NCI-H524 (cell line): ENCODE measurements at regions not wholly inside any gene's neighbourhood (a gene's known extent, or its start where the extent isn't known, plus 50 kb on each side); places are given as distances from the start of the nearest gene placed in this dataset.
"Not testable (repeated sequence)": the region's sequence is repeated elsewhere in the genome, so short reads cannot be mapped to it uniquely, and the experiment has no call there.

Experiments used
- DNase-seq, 2 experiments: peaks; one replicate each; lab custom pipeline; 2025; lab: John Stamatoyannopoulos, UW

DNA sequence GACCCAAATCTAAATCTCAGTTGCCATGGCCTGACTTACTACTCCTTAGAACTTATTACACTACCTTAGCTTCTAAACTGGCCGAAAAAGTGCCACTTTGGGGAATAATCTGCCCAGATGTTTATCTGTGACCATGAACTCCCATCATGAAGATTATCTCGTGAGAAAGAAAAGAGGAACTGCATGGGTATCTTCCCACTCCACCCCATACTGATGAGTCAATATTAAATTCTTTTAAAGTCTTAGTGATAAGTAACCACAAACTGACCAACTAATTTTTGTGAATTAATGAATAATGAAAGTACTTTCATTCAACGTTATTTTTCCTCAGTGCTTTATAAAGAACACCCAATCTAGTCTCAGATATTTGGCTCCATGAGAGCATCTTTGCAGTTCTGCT lies 493.5 kb downstream of the EBF1 start:
- no peak for DNase-seq

DNA sequence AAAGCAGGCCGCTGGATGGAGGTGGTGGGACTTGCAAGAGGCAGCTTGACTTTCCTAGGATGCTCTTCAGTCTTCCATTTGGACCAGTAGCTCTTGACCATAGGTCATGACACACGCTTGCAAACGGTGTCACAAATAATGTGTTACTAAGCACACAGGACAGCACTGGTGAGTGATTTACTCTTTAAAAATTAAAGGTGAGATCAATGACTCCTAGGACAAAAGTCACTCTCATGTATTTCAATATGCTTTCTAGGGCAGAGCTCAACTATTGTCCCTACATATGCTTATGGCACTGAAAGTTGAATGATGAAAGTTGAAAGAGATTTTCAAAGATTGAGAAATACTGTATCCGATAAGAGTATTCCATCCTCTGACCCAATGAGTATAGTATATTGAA lies 496.7 kb downstream of the EBF1 start:
- DNase-seq, result no peak

DNA sequence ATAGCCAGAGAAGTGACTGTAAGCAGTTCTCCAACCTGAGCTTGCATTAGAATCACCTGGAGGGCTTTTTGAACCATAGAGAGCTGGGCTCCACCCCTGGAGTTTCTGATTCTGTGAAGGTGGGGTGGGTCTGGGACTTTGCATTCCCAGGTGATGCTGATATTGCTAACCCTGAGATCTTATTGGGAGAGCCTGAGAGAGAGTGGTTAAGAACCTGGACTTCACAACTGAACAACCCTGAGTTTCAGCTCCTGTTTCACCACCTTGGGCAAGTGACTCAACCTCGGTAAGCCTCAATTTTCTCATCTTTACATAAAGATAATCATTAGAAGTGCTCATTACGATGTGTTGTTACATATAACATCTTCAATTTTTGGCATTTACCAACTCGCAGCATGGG lies 498.6 kb downstream of the EBF1 start:
- DNase-seq, result no peak

DNA sequence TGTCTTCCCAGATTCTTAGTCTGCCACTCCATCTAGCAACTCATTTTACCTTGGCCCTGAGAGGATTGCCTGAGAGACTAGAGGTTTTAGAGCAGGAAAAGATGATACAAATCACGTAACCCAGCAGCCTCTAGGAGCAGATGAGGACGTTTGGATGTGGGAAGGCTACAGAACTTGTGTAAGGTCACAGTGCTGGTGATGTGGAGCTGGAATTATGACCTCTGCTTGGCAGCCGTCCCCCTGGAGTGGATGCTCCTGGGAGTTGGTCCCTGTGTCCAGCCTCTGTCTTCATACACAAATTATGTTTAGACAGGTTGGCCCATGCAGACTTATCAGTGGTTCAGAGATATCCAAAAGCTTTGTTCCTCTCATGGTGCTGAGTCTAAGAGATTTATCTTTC lies 499.0 kb downstream of the EBF1 start:
- DNase-seq, result no peak

DNA sequence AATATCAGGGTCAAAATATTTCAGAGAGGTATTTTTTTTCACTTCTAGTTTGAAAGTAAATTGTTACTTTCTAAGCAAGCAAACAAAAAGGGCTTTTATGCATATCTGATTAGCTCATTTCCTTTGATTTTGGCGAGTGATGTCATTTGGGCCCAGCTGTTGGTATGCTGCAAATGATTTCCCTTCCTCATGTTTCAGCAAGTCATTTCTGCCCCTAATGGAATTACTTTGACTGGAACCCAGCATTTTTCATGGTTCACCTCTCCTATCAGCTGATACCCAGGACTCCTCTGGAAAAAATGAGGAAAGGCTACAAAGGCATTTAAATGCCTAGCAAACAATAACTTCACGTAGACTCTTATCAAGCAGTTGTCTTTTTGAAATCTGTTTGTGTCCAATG lies 500.6 kb downstream of the EBF1 start:
- DNase-seq, result no peak

DNA sequence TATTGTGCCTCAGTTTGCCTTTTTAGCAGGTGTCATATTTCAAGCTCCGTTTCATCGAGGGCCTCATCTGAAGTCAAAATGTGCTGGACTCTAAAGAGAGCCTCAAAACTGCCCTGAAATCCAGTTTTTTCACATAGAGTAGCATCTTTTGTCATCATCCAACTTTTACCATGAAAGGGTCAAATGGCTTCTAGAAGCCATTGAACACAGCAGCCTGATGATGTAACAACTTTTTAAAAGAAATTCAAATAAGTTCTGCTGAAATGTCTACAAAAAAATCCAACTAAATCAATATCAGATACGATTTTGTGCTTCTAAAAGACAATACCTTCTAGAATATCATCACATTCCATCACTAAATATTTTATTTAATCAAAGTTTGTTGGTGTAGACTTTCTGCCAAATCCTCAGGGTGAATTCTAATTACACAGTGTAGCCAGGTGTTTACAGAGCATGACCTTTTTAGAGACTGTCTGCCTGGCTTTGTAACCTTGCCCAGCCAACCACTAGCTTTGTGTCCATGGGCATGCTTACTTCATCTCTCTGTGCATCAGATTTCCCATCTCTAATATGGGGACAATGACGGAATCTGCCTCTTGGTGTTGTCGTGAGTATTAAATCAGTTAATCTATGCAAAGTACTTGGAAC lies 505.0 kb downstream of the EBF1 start:
- peak; percentile 4 to 41 for DNase-seq

DNA sequence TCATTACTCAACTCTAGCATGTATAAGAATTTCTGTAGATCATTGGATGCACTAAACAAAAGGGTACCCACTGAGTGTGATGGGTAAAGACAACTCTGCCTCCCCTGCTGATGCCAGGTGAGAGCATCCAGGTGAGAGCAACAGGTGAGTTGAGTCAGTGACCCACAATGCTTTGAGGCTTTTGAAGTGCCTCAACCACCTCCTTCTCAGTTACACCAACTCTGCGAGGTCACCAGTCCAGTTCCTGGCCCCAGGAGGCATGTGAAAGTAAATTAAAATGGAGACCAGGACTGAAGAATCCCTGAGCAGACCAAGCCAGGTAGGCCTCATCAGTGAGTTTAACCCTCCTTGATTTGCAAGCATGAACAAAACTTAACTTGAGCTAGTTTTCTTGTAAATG lies 505.8 kb downstream of the EBF1 start:
- DNase-seq, result no peak

DNA sequence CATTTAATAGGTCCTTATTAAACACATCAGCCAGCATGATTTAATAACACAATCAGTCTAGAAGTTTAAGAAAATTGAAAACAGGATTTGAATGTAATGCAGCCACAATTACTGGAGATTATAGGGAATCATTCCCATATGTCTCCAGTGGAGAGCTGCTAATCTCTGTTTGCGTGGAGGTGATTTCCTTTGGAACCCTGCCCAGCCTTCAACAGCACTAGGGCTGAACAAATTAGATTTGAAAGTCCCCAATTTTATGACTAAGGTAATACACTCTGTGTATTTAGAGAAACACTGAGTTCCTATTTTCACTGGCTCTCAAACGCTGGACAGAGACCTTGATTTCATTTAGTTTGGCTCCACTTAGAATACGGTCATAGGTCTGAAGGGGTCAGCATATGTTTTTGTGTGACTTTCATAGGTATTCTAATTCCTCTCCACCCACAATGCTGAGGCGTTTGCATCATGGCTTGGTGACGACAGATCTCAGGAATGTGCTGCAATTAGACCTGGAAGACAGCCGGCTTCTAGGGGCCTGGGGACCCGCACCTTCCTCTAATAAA lies 508.3 kb downstream of the EBF1 start:
- DNase-seq, result peak; percentile 52 to 84

DNA sequence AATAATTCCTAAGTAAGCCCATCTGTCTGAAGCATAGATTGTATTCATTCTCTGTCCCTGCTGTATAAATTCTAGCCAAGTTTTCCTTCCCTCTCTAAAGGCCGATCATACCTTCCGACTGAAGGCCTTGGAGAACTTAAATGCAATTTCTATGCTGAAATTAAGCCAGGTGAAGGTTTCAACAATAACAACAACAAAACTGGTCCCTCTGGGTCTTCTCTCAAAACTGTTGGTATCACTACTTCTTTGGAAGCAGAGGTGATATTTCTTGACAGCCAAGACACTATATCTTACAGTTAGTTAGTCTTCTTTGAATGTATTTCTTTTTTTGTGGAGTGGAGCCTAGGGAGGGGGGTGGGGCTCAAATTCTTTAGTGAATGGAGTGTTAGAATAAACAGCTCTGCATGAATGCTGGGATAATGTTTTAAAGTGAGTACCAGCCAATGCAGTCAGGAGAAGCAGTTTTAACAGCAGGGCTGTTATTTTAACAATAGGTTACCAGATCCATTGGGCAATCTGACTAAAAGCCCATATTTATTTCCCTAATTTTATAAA lies 508.9 kb downstream of the EBF1 start:
- DNase-seq, result no peak

DNA sequence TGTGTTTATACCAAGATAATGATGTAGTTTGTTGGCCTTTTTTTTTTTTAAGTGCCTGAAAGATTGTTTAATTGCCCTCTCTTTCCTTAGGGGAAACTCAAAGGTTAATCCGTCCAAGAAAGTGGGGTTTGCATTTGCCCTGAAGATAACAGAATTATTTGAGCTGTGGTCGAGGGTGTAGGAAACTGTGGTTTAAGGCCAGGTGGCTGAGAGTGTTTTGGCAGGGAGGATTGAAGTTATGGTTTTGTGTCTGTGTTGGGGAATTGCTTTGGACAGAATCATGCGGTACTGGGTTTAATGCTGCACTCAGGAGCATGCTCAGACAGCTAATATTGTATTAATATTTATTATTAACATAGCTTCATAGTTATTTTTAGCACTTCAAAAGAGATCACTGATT lies 509.8 kb downstream of the EBF1 start:
- no peak for DNase-seq

DNA sequence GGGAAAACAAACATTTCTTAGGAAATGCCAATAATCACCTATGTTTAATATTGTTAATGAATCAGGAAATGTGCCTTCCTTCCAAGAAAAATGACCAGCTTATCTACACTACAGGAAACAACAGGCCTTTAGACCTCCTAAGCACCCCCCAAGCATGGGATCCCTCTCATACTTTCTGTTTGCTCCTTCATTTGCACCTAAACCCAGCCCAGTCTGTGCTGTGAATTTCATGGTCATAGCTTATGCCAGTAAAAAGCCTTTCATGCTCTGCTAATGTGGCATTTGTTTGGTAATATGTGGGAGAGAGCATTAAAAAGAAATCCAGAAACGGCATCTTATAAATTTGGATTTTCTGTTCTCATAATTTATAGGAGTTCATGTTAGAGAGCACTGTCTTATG lies 511.1 kb downstream of the EBF1 start:
- no peak for DNase-seq

DNA sequence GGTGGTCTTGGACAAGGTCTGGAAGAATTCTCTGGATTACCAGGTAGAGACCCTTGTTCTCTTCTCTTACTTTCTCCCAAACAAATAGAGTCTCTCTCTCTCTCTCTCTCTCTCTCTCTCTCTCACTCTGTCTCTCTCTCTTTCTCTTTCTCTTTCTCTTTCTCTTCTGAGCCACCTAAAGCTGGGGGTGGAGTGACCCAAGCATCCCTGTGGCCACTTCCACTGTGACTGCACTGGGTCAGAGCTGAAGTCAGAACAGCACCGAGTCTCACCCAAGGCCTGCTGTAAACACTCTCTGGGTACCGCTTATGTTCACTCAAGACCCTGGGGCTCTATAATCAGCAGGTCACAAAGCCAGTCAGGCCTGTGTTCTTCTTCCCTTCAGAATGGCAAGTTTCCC lies 513.7 kb downstream of the EBF1 start:
- DNase-seq, result no peak

DNA sequence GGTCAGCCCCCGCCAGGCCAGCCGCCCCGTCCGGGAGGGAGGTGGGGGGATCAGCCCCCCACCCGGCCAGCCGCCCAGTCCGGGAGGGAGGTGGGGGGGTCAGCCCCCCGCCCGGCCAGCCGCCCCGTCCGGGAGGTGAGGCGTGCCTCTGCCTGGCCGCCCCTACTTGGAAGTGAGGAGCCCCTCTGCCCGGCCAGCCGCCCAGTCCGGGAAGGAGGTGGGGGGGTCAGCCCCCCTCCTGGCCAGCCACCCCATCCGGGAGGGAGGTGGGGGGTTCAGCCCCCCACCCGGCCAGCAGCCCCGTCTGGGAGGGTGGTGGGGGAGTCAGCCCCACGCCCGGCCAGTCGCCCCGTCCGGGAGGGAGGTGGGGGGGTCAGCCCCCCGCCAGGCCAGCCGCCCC lies 517.0 kb downstream of the EBF1 start:
- DNase-seq, result not testable (repeated sequence)

DNA sequence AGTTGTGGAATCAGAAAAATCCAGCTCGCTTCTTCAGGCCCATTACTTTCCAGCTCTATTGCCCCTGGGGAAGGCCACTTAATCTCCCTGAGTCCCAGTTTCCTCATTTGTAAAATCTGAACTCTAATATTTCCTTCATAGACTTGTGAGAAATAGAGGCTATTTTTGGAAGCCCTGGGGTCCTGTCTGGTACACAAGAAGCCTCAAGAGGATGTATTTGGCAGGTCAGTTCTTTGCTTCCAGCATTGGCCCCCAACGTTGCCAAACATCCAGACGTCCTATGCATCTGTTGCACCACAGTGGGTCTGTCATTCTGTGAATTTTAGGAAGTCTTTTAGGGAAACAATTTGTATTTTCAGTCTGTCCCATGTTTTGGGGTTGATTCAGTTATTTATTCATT lies 525.9 kb downstream of the EBF1 start:
- no peak for DNase-seq

DNA sequence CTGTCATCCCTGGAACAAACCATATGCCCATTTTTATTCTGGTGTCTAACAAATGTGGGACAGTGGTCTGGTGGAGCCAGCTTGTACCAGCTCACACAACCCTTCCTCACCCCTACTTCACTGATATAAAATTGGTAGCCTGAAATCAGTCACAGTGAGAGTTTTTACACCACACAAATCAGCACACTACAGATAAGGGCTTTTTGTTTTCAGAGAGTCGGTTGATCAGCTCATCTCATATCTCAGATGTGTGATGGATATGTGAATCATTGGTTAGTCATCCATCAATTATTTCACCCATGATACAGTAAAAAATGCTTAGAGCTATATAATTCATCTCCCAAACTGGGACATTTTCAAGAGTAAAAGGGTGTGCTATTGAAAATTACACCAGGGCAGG lies 529.2 kb downstream of the EBF1 start:
- DNase-seq, result no peak

DNA sequence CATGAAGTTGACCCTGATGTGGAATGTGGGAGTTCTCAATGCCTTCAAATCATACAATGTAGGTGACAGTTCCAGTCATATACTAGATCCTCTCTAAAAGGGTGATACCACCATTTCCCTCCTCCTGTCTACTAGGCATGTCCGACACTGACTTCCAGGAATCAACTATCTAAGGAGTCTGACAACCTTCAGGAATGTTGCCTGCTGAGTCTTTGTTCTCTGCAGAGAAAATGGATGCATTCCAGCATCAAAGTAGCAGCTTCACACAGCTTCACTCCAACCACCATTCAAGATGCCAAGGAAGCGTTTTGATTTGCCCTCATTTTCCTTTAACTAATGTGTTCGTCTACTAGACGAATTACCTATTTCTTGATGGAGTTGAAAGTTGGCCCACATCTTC lies 530.2 kb downstream of the EBF1 start:
- no peak for DNase-seq

DNA sequence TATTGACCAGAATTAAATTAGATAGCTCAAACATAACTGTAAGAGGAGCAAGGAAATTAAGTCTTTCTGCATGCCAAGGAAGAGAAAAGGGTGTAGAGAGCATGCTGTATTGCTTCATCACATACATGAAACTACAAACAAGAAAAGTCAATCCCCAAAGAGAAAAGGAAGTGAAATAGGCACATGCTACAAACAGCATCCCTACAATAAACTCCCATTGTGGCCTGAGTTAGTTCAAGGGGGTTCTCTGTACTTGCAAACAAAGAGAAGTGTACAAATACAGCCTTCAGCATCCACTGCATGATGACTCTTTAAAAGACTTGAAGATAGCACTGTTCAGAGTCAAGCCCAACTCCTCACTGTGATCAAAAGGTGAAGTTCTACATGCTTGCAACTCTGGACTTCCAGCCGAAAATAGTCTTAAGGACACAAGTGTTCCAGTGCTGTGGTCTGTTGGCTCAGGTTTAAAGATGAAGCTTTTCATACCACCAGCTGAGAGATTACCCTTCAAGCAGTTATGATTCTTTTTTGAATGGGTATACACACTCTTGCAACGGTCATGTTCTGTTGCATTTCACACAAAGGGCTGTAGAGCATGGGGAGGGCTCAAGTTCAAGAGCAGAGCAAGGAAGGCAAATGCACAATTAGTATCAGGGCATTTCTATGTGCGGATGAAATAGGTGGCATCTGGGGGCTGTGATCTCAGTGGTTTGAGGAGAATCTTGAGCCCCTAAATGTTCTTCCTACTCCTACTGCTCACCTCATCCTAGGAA lies 534.5 kb downstream of the EBF1 start:
- DNase-seq, result no peak

DNA sequence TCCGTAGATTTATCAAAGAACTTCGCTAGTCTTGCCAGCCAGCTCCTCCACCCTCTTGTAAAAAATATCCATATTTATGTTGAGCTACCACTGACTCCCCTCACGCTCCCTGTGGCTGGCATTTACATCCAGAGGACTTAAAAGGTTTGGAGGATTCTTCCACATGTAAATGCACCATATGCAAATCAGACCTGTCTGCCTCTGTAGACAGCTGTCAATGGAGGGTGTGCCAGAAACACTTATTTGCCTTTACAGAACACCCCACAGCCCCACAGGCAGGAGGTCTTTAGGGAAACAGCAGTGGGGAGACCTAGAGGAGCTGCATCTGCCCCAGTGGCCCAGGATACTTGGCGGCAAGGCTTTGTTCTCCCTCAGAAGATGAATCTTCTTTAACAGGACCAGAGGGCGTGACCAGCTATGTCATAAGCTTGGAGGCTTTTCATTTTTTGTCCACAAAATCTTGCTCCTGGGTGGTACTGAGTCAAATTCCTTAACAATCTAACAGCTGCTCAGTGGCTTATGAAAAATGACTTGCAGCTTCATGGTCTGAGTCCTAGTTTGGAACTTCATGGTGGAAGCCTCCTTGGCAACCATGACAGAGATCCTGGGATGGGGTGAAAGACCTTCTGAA lies 535.8 kb downstream of the EBF1 start:
- DNase-seq, result no peak

DNA sequence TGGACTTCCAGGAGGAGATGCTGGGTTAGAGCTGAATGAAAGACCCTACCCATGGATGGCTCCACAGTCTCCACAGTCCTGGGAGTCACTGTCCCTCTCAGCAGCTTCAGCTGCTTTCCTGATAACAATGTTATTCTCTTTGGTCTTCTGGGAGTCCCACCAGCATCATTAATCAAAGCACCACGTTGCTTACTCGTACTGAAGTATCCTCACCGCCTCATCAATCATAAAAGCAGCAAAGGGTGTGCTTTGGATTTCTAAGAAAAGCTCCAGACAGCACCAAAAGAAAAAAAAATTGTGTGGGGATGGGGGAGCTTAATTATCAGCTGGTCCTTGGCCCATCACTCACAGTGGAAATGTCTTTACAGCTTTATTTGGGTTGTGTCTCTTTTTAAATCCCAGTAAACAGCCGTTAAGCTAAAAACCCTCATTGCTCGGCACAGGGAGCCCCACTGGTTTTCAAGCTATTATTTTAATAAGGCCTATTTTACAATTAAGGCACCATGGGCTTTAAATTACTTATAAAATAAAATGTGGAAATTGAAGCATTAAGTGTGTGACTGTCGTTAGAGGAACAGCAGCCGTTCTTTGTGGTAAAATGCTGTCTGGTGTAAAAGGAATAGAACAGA lies 538.0 kb downstream of the EBF1 start:
- no peak for DNase-seq

DNA sequence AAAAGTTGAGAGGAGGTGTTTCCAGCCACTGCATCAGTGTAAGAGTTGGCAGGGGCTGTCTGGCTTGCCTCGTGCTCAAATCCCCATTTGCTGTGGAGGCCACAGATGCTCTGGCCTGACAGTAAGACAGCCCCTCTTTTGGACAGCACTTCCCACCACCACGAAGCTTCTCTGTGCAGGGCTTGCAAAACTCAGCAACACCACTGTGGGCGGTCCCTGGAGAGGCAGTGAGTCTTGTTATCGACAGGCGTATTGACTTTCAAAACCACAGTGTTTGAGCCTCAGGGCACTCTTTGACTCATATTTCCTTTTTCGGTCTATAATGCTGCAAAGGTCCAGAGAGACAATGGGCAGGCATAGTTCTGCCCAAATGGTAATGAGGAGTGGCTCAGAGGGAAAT lies 539.5 kb downstream of the EBF1 start:
- DNase-seq, result no peak

DNA sequence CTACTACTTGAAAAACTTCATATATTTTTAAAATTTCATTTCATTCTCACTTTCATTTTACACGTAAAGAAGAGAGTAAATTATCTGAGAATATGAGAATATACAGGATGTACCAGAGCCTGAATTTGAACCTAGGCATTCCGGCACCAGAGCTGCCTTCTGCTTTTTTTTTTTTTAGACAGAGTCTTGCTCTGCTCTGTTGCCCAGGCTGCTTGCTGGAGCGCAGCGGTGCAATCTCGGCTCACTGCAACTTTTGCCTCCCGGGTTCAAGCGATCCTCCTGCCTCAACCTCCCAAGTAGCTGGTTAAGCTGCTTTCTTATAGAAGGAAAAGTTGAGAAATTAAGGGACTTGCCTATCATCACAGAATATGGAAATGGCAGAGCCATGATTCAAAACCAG lies 540.1 kb downstream of the EBF1 start:
- no peak for DNase-seq

DNA sequence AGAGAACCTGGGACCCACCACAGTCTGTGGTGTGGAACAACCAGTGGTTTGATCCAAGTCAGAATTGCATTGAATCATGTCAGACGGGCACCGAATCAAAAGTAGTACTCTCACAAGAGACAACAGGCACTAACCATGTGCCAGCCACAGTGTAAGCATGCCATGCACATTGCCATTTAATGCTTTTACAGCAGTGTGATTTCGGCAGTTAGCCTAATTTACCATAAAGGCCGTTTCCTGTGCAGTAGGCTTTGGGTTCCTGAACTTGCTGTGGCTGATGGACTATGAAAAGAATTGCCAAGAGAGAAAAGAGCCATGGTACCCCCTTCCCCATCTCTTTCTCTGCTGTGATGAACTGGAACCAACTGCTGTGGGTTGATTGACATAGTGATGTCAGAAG lies 540.6 kb downstream of the EBF1 start:
- DNase-seq, result no peak
